ENCODE measurements at regions not wholly inside any gene's neighbourhood (a gene's known extent, or its start where the extent isn't known, plus 50 kb on each side); places are given as distances from the start of the nearest gene placed in this dataset.

DNA sequence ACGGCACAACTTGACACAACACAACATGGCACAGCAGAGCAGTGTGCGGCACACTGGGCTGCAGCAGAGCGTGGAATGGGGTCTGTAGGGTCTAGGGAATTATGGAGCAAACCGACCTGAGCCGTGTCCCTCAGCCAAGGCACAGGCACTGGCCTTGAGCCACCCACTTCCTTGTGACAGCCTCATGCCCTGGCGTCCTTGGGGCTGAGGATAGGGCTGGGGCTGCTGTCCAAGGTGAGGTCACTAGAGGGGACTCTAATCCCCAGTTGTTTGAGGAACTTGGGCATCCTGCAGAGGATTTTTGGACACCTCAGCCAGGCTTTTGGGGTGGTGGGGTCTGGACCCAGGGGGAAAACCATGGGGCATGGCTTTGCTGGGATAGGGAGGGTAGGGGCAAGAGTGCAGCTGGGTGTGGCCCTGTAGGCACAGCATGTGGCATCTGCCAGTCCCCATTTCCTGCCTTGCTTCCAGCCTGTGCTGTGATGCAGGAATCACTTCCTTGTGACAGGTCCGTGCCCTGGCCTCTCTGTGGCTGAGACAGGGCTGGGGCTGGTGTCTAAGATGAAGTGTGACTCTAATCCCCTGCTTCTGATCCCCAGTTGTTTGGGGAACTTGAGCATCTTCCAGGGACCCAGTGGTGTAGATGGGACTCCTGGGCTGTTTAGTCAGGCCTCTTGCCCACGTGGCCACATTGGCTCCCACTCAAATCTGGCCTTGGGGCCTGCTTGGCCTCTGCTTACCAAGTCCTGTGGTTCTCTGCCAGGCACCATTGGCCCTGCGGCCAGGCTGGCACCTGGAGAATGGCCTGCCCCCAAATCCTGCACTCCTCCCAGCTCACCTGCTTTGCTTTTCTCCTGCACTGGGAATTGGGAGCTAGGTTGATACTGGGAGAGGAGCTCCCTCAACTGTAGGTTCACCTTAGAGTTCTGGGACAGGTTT, 78.5 kb downstream of the SCGB2B2 start:
- intact Hi-C loops (cut with DNase I) = no loop called here
- ATAC-seq (peak in 3 of 4 donors; percentile 3 to 50 (median 49)), DNase-seq (peak in 2 of 5 donors; percentile 52 to 53)
- Histone ChIP-seq H3K9me3 (peaks cover 0 to 13% (median 4%) of the 10 kb centered on the region in 12 donors), H3K36me3 (no peaks in the 10 kb centered on the region), H3K27me3 (no peaks in the 10 kb centered on the region), H3K4me1 (peaks cover 0 to 34% (median 7%) of the 10 kb centered on the region in 12 donors), H3K4me3 (no peak overlapping the region), H3K27ac (no peak overlapping the region)
- TF ChIP-seq POLR2A (IDR thresholded peaks at IDR 0.05) = no peak
- TF ChIP-seq, protein P1, sequence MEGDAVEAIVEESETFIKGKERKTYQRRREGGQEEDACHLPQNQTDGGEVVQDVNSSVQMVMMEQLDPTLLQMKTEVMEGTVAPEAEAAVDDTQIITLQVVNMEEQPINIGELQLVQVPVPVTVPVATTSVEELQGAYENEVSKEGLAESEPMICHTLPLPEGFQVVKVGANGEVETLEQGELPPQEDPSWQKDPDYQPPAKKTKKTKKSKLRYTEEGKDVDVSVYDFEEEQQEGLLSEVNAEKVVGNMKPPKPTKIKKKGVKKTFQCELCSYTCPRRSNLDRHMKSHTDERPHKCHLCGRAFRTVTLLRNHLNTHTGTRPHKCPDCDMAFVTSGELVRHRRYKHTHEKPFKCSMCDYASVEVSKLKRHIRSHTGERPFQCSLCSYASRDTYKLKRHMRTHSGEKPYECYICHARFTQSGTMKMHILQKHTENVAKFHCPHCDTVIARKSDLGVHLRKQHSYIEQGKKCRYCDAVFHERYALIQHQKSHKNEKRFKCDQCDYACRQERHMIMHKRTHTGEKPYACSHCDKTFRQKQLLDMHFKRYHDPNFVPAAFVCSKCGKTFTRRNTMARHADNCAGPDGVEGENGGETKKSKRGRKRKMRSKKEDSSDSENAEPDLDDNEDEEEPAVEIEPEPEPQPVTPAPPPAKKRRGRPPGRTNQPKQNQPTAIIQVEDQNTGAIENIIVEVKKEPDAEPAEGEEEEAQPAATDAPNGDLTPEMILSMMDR (IDR thresholded peaks at IDR 0.05) = no peak
- 70 to 75% (median 73%) methylated on average over 6 to 9 of the region's 9 CpGs for WGBS, 4 donors

DNA sequence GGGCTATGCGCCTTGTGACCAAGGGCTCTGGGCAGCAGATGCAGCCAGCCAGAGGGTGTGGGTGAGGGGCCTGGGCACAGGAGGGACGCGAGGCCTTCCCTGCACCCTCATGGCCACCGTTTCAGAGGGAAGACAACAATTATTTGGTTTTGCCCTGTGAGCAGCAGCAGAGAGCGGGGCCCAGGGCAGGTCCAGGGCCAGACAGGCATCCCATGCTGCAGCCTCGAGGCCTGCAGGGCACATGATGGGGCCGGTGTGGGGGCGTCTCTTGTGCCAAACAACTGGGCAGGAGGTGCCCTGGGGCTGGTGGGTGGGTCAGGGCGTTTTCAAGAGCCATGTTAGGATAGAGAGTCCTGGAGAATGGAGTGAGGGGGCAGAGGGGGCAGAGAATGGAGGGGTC, 79.4 kb downstream of the SCGB2B2 start:
- Histone ChIP-seq H3K4me1 (peaks cover 0 to 34% (median 7%) of the 10 kb centered on the region in 12 donors), H3K4me3 (no peak overlapping the region), H3K27ac (no peak overlapping the region), H3K27me3 (no peaks in the 10 kb centered on the region), H3K36me3 (no peaks in the 10 kb centered on the region), H3K9me3 (peaks cover 0 to 4% (median 0%) of the 10 kb centered on the region in 12 donors)
- DNase-seq (no peak), ATAC-seq (no peak)
- TF ChIP-seq, protein P1 (IDR thresholded peaks at IDR 0.05) = no peak
- TF ChIP-seq POLR2A (IDR thresholded peaks at IDR 0.05) = no peak
- WGBS, 4 donors = 86 to 93% (median 87%) methylated on average over 6 to 9 of the region's 9 CpGs
- intact Hi-C loops (cut with DNase I) = no loop called here

DNA sequence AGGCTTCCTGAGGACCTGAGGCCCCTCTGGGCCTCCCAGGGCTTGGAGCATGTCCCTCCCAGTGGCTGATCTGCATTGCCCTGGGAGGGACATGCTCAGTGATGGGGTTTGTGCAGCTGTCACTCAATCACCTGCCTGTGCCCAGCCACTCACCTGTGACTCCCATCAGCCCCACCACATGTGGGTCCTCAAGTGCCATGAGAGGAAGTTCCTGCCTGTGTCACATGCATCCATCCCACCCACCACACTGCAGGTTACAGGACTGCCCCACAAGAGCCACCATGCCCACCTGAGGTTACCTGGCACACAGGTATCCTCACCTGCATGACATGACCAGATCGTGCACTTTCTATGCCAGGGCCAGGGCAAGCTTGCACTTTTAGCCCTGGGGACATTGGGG, 80.0 kb downstream of the SCGB2B2 start:
- no peak for DNase-seq
- TF ChIP-seq POLR2A (IDR thresholded peaks at IDR 0.05) = no peak
- TF ChIP-seq, protein P1 (IDR thresholded peaks at IDR 0.05) = no peak
- H3K27me3 ChIP-seq = no peaks in the 10 kb centered on the region
- no peaks in the 10 kb centered on the region for H3K9me3 ChIP-seq
- no peak overlapping the region for H3K27ac ChIP-seq
- H3K4me3 ChIP-seq = no peak overlapping the region
- H3K36me3 ChIP-seq = no peaks in the 10 kb centered on the region
- no peak for ATAC-seq
- H3K4me1 ChIP-seq = peaks cover 0 to 34% (median 7%) of the 10 kb centered on the region in 12 donors
- intact Hi-C loops (cut with DNase I) = no loop called here
- 83 to 100% (median 91%) methylated on average over 1 of the region's 1 CpG for WGBS, 4 donors

DNA sequence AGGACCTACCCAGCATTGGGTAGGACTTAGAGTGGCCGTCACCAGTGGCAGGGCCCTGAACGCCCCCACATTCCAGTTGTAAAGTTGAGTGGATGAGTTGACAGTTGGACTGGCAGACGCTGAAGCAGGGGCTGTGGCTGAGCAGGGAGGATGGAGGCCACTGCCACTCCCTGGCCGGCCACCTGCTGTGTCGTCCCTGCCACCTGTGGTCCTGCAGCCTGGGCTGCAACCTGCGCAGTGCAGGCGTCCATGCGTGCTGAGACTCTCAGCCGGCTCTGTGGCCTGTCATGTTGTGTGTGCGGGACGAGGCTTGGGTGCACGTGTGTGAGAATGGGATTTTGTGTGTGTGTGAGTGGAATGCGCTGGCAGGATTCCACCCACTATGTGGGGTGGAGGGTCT, 80.8 kb downstream of the SCGB2B2 start:
- WGBS, 4 donors = 89 to 94% (median 92%) methylated on average over 12 to 13 of the region's 13 CpGs
- DNase-seq (peak in 1 of 5 donors; percentile 50), ATAC-seq (no peak)
- H3K27me3 ChIP-seq = no peaks in the 10 kb centered on the region
- H3K4me3 ChIP-seq = no peak overlapping the region
- no peaks in the 10 kb centered on the region for H3K36me3 ChIP-seq
- TF ChIP-seq POLR2A (IDR thresholded peaks at IDR 0.05) = no peak
- TF ChIP-seq, protein P1 (IDR thresholded peaks at IDR 0.05) = no peak
- intact Hi-C loops (cut with DNase I) = no loop called here
- H3K27ac ChIP-seq = no peak overlapping the region
- H3K9me3 ChIP-seq = no peaks in the 10 kb centered on the region
- H3K4me1 ChIP-seq = peaks cover 0 to 34% (median 7%) of the 10 kb centered on the region in 12 donors
